HG03175 (cell line): ENCODE measurements at regions not wholly inside any gene's neighbourhood (a gene's known extent, or its start where the extent isn't known, plus 50 kb on each side); places are given as distances from the start of the nearest gene placed in this dataset.
"Not testable (repeated sequence)": the region's sequence is repeated elsewhere in the genome, so short reads cannot be mapped to it uniquely, and the experiment has no call there.

Experiments used
- ATAC-seq: cut with Tn5 transposase; IDR thresholded peaks from one replicate; pipeline ENCODE4 v1.9.1; 2021; ENCODE audit warnings: mild to moderate bottlenecking, moderate library complexity; ENCODE audit not compliant: unreplicated experiment

DNA sequence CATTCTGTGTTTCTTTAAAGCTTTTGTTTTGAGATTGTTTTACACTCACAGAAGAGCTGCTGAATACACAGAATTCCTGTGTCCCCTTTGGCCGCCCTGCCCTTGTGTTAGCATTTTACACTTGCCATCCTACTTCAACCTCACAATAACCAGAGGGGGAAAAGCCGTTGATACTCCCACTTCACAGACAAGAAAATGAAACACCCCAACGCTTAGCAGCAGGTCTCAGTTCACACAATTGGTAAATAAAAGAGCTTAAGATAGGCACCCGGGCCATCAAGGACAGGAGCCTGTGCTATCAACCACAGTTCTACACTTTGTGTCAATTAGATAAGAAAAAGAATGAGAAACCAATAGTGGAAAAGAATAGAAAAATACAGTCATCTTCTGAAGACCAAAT, 178.0 kb downstream of the SYK start:
- no peak for ATAC-seq

- no peak for ATAC-seq
These were observed 180.1 kb downstream of the SYK start for GRCh38 chr9:90981726-90982125.

GRCh38 chr9:90983394-90983793, 181.8 kb downstream of the SYK start:
- ATAC-seq, result no peak

DNA sequence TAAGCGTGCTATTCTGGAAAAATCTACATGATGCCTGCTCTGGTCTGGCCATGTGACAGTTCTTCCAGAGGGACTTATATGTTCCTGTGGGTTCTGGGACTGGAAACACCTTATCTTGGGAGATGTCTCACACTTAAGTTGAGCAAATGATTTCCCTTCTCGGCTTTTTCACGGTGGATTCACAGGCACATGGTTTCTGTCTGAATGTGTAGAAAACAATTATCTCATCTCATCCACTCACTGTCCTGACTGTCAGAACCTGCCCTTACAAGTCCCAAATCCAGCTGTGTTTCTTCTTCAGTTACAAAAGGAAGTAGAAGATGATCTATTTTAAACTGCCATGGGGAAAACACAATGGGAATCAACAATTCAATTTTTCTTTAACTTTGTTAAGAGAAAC, 184.0 kb downstream of the SYK start:
- ATAC-seq, result no peak

DNA sequence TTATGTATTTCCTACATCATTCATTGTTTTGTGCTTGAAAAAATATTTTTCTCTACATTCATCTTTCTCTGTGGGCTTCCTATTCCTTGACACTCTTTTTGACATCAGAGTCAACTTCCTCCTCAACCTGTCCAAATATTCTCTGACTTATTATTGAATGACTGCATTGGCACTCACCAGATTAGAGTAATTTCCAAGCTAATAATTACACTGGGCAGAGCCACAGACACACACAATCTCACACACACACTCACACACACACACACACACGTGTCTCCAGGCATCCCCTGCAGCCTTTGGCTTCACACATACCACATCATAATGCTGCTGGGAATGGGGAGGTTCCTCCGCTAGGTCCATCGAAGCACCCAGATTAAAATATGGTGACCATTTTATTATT, 184.5 kb downstream of the SYK start:
- no peak for ATAC-seq

- no peak for ATAC-seq
These were observed 185.9 kb downstream of the SYK start for GRCh38 chr9:90987566-90987965.

- ATAC-seq, result no peak
These were observed 186.7 kb downstream of the SYK start for GRCh38 chr9:90988318-90988717.

GRCh38 chr9:90991953-90992352, 190.3 kb downstream of the SYK start:
- no peak for ATAC-seq

GRCh38 chr9:90995516-90995915, 193.9 kb downstream of the SYK start:
- ATAC-seq, result no peak

- ATAC-seq, result no peak
These were observed 194.8 kb downstream of the SYK start for GRCh38 chr9:90996154-90997065.

DNA sequence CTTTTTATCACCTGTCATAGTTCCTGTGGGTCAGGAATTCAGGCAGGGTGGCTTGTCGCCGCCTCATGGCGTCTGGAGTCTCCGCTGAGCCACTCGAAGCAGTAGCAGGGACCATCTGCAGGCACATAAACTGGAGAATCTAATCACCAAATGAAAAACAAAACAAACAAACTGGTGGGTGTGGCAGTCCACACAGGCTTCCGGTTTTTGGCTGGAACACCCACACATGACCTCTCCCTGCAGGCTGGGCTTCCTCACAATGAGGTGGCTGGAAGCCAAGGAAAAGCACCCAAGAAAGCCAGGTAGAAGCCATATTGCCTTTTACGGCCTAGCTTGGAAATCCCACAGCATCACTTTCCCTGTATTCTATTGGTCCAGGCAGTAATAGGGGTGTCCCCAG, 197.0 kb downstream of the SYK start:
- no peak for ATAC-seq

DNA sequence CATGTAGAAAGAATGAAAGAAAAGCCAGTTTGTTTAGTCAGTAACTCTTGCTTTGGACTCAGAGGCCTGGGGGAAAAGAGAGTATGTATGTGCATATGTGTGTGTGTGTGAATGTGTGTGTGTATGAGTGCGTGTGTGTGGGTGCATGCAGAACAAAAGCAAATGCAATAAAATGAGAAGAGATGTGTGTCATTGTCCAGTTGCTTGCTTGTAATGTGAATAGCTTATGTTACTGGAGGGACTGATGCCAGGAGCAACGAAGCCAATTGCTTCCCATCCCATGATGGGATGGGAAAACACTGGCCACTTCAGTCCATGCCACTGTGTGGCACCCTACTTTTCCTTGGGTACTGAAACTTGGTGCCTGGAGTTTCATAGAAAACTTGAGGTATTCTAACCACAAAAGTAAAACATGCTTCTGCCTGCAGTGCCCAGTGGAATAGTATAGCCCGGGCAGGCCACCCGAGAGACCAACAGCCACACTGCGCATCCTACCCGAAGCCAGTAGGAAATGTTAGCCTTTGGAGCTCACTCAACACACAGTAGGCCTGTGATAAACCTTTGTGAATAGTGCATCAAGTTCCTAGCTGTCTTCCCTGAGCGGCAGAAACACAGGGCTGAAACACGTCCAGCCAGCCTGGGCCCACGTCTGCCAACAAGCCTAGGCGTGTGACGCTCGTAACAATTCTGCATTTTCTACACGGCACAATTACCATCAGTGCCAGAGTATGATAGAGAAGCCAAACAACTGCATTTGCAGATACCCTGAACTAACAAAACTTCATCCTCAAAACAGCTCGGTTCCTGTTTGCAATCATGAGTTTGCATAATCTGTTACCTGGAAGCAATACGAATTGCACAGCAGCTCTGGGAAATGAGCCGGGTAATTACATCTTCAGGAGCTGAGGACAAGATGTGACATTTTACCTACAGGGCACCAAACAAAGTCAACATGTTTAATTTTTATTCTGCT, 198.1 kb downstream of the SYK start:
- no peak for ATAC-seq

DNA sequence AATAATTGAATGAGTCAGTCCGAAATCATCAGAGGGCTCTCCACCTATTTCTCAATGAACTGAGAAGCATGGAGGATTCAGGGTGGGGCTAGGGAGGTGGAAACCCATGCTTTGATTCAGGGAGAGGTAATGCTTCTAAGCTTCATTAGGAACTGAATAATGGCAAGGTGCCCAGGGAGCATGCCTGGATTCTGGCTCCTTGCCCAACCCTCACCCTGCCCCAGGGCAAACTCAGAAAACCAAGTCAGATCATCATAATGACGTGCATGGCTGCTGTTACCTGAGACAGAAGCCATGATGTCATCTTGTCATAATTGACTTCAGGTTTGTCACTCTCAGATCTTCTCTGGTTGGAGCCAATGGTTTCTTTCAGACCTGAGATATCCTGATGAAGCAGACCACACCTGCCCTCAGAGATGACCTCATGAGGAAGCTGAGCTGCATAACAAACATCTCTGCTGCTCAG, 199.6 kb downstream of the SYK start:
- ATAC-seq, result no peak

DNA sequence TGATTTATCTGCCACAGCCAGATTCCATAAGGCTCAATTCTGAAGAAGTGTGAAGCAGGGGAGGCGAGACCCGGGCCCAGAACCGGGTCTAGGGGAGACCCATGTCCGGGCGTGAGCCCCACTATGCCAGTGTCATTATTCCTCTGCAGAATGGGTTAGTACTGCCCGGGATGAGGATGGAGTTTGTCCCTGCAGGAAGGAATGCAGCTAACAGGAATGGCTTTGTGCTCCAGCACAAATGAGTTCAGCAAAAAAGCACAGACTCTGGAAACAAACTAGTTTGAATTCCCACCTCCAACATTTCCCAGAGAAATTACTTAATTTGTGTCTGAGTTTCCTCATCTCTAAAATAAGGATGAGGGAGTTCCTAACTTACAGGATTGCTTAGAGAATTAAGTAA, 202.9 kb downstream of the SYK start:
- ATAC-seq, result no peak

DNA sequence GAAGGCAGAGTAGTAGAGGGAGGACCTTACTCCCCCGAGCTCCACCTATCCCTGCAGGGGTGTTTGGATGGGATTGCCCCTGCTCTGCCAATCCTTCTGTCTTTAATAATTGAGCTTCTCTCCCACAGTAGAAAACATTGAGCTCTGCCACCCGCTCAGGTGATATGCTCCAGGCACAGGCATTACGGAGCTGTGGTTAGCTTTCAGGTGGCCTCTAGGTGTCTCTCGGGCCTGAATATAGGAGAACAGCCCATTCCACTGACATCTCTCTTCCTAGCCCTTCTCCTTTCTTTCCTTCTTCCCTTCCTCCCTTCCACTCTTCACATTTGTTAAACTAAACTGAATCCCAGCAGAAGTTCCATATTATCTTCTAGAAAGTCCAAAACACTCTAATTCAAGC, 203.4 kb downstream of the SYK start:
- ATAC-seq, result no peak

DNA sequence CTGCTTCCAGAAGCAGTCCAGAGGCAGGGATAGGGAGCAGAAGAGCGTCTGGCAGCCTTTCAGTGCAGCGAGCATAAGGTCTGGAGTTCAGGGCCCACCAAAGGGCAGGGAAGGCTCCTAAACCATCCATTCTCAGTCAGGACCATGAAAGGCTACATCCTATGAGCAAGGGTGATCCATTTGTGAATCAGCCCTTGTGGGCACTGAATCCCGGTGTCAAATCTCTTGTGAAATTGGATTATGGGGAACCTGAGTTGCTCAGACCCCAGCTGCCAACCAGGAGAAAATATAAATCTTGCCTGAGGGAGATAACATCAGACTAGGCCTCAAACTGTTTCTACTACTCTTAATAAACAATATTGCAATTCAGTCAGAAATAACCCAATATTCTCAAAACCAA, 204.4 kb downstream of the SYK start:
- no peak for ATAC-seq

GRCh38 chr9:91008568-91008967, 206.9 kb downstream of the SYK start:
- no peak for ATAC-seq

GRCh38 chr9:91011891-91012290, 210.3 kb downstream of the SYK start:
- ATAC-seq, result no peak

DNA sequence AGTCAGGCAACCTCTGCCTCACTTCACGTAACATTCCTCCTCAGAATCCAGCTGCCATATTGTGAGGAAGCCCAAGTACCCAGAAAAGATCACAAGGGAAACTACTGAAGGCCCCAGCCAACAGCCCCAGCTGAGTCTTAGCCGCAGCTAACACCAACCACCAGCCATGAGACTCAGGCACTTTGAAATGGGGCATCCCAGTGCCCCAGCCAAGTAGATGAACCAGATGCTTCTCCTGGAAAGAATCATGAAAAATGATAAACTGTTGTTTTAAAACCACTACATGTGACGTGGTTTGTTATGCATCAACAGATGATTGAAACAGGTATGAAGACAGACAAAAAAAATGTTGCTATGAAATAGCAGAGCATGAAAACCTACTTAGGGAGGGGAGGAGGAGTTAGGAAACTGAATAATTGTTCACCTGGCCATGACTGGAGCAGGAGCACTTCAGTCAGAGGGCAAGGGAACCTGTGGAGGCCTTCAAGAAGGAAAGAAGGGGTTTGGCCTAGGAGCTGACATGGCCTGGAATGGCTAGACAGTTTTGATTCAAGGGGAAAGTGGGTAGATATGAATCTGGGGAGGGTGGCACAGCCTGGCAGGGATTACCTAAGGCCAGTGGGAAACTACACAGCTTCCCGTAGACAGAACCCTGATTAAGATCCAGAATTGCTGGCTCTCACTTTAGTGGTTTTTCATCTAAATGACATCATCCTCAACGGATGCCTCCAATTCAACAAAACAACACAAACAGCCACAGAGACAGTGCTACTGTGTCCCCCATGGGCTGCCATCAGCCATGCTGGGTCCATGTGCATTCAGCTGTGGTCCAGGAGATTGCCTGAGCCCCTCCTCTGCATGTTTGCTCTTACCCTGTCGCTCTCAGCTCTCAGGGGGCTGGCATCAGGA, 211.6 kb downstream of the SYK start:
- ATAC-seq, result no peak

DNA sequence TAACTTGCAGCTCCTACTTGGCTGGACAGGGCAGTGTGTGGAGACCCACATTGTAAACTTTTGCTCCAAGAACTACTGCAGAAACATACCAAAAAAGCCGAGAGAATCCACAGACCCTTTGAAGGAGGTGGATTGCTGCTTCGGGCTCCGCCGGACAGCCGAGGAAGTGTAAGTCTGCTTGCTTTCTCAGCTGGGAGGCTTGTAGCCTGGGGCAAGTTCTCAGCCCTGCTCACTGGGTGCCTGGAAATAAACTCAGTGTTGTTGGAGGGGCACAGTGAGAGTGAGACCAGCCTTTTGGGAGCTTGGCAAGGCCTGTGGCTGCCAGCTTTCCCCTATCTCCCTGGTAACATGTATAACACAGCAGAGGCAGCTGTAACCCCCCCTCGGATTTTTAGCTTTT, 215.6 kb downstream of the SYK start:
- no peak for ATAC-seq

GRCh38 chr9:91019871-91020270, 218.3 kb downstream of the SYK start:
- not testable (repeated sequence) for ATAC-seq
